DND-41 (cell line): ENCODE measurements at regions not wholly inside any gene's neighbourhood (a gene's known extent, or its start where the extent isn't known, plus 50 kb on each side); places are given as distances from the start of the nearest gene placed in this dataset.

Experiments used
- ATAC-seq: fragments of 200-7000 bp; cut with Tn5 transposase; 3 replicates; pipeline ENCODE4 v1.9.1; 2021; ENCODE audit warnings: low read depth; ENCODE audit not compliant: insufficient read depth
- DNase-seq: peaks from one replicate; pipeline ENCODE4 v3.0.0-alpha.2; 2020
- H2AFZ ChIP-seq: 2 replicates; pipeline ENCODE4 v1.6.0; 2012; ENCODE audit warnings: low read depth, low read length
- H3K27ac ChIP-seq: 2 replicates; pipeline ENCODE4 v1.5.1; 2012; ENCODE audit warnings: low read length, inconsistent platforms
- H3K27me3 ChIP-seq: fragments of 200-600 bp; sonication (generic); 2 replicates; pipeline ENCODE4 v1.6.0; 2012; ENCODE audit warnings: low read length, mild to moderate bottlenecking, inconsistent platforms; ENCODE audit not compliant: insufficient read depth, poor library complexity
- H3K36me3 ChIP-seq: 2 replicates; pipeline ENCODE4 v1.5.1; 2012; ENCODE audit warnings: low read length, inconsistent platforms; ENCODE audit not compliant: insufficient read depth
- H3K4me1 ChIP-seq: 2 replicates; pipeline ENCODE4 v1.5.1; 2012; ENCODE audit warnings: mild to moderate bottlenecking, low read length; ENCODE audit not compliant: insufficient read depth
- H3K4me2 ChIP-seq: 2 replicates; pipeline ENCODE4 v1.6.0; 2012; ENCODE audit warnings: mild to moderate bottlenecking, moderate library complexity, low read length, inconsistent platforms; ENCODE audit not compliant: insufficient read depth
- H3K4me3 ChIP-seq, 2 experiments: fragments of 200-600 bp in 1 of 2; shearing (Covaris generic) in 1 of 2; 2 replicates each; pipeline ENCODE4 v1.5.1; 2012 to 2016; ENCODE audit warnings: inconsistent platforms in 2 of 2, low read length in 2 of 2, mild to moderate bottlenecking in 2 of 2, low read depth in 1 of 2, moderate library complexity in 1 of 2
- H3K79me2 ChIP-seq: 2 replicates; pipeline ENCODE4 v1.6.0; 2012; ENCODE audit warnings: low read length, inconsistent platforms; ENCODE audit not compliant: insufficient read depth
- H3K9ac ChIP-seq: 2 replicates; pipeline ENCODE4 v1.6.0; 2012; ENCODE audit warnings: low read depth, mild to moderate bottlenecking, inconsistent platforms, low read length, moderate library complexity
- H3K9me3 ChIP-seq: 2 replicates; pipeline ENCODE4 v1.5.1; 2012; ENCODE audit warnings: low read length, moderate library complexity, mild to moderate bottlenecking, inconsistent platforms; ENCODE audit not compliant: insufficient read depth, severe bottlenecking
- H4K20me1 ChIP-seq: 2 replicates; pipeline ENCODE4 v1.6.0; 2012; ENCODE audit warnings: low read length; ENCODE audit not compliant: insufficient read depth
- EZH2 ChIP-seq: IDR thresholded peaks from 3 replicates; pipeline ENCODE4 v1.6.1; 2012; ENCODE audit warnings: borderline replicate concordance, low read depth, mild to moderate bottlenecking, moderate library complexity, low read length, inconsistent platforms; ENCODE audit not compliant: severe bottlenecking
- TF ChIP-seq, protein P1 (sequence below): IDR thresholded peaks from 2 replicates; pipeline ENCODE4 v1.5.1; 2012; ENCODE audit warnings: borderline replicate concordance, low read length, moderate library complexity, mild to moderate bottlenecking; ENCODE audit not compliant: poor library complexity, severe bottlenecking; ENCODE audit errors: extremely low read depth

- Histone ChIP-seq H3K36me3 (no peaks in the 10 kb centered on the region), H3K27ac (no peak overlapping the region), H3K79me2 (no peaks in the 10 kb centered on the region), H4K20me1 (no peaks in the 10 kb centered on the region), H3K27me3 (peaks cover 2% of the 10 kb centered on the region), H3K9ac (no peak overlapping the region), H3K4me1 (no peaks in the 10 kb centered on the region; the same call in 1 of the 2 replicates), H3K4me2 (no peak overlapping the region), H2AFZ (no peak overlapping the region), H3K9me3 (no peaks in the 10 kb centered on the region), H3K4me3 (no peak overlapping the region)
- DNase-seq (no peak), ATAC-seq (peak; percentile 75)
- TF ChIP-seq EZH2: no peak
- TF ChIP-seq, protein P1, sequence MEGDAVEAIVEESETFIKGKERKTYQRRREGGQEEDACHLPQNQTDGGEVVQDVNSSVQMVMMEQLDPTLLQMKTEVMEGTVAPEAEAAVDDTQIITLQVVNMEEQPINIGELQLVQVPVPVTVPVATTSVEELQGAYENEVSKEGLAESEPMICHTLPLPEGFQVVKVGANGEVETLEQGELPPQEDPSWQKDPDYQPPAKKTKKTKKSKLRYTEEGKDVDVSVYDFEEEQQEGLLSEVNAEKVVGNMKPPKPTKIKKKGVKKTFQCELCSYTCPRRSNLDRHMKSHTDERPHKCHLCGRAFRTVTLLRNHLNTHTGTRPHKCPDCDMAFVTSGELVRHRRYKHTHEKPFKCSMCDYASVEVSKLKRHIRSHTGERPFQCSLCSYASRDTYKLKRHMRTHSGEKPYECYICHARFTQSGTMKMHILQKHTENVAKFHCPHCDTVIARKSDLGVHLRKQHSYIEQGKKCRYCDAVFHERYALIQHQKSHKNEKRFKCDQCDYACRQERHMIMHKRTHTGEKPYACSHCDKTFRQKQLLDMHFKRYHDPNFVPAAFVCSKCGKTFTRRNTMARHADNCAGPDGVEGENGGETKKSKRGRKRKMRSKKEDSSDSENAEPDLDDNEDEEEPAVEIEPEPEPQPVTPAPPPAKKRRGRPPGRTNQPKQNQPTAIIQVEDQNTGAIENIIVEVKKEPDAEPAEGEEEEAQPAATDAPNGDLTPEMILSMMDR: no peak
Observed at GRCh38 chr5:126373375-126374108, 49.7 kb upstream of the GRAMD2B start.
